ENCODE measurements at regions not wholly inside any gene's neighbourhood (a gene's known extent, or its start where the extent isn't known, plus 50 kb on each side); places are given as distances from the start of the nearest gene placed in this dataset.
"Not testable (repeated sequence)": the region's sequence is repeated elsewhere in the genome, so short reads cannot be mapped to it uniquely, and the experiment has no call there.

GRCh38 chr16:66020046-66020445 lies 346.4 kb upstream of the CDH5 start (continued):
- no peak for TF ChIP-seq ATF2 (IDR thresholded peaks at IDR 0.05; ENCODE audit: low read length)
- TF ChIP-seq JUND (IDR thresholded peaks at IDR 0.05; ENCODE audit: low read length), result no peak
- TF ChIP-seq BCL11A (IDR thresholded peaks at IDR 0.05; ENCODE audit: low read depth in 2 of 2, low read length in 2 of 2), result no peak
- no peak for TF ChIP-seq YY1 (IDR thresholded peaks at IDR 0.05; ENCODE audit: low read depth, low read length)

- not testable (repeated sequence) for H3K4me3 ChIP-seq (ENCODE audit: extremely low read depth in 1 of 4, insufficient read depth in 2 of 4, low read depth in 3 of 4, low read length in 4 of 4); H2BK20ac ChIP-seq (ENCODE audit: low read length)
- 98% methylated on average over 3 of the region's 3 CpGs; no CpG with 5 or more reads in 1 of the 2 experiments for WGBS, 2 experiments (ENCODE audit: extremely low coverage in 1 of 2, insufficient coverage in 1 of 2, insufficient read length in 1 of 2, insufficient replicate concordance in 2 of 2, low coverage in 1 of 2, low lambda C conversion rate in 2 of 2, missing lambda C conversion rate in 1 of 2)
These were observed 347.0 kb upstream of the CDH5 start for GRCh38 chr16:66019502-66019901.

More at GRCh38 chr16:66019502-66019901, 347.0 kb upstream of the CDH5 start:
- H4K91ac ChIP-seq (replicated peaks; ENCODE audit: insufficient read length, low read length); H3K56ac ChIP-seq (replicated peaks; ENCODE audit: insufficient read length, low read depth, low read length); POLR2A ChIA-PET (ENCODE audit: partially characterized antibody); H3K27ac ChIP-seq (ENCODE audit: low read depth, low read length); H3K27me3 ChIP-seq (replicated peaks in 1 of 4; ENCODE audit: control insufficient read depth in 3 of 4, extremely low read depth in 1 of 4, insufficient read depth in 3 of 4, low read length in 3 of 4); H3K79me1 ChIP-seq (ENCODE audit: low read depth, low read length); H3K79me2 ChIP-seq (ENCODE audit: control insufficient read depth in 1 of 2, insufficient read depth in 2 of 2, low read length in 2 of 2); H4K5ac ChIP-seq (ENCODE audit: insufficient read length, low read depth, low read length); H3K23ac ChIP-seq (ENCODE audit: insufficient read length); H3K4me1 ChIP-seq (replicated peaks in 1 of 4; ENCODE audit: control insufficient read depth in 3 of 4, insufficient read depth in 4 of 4, low read length in 3 of 4); H2AFZ ChIP-seq (ENCODE audit: low read length); H4K20me1 ChIP-seq (replicated peaks in 1 of 2; ENCODE audit: control insufficient read depth in 1 of 2, insufficient read depth in 2 of 2, low read length in 2 of 2); H4K8ac ChIP-seq (ENCODE audit: extremely low read depth, insufficient read depth, low read length); H3K4me2 ChIP-seq (ENCODE audit: insufficient read depth in 1 of 2, low read depth in 2 of 2, low read length in 2 of 2); H2BK120ac ChIP-seq (replicated peaks; ENCODE audit: low read depth, low read length); DNase-seq (ENCODE audit: low read depth in 1 of 2, low spot score in 2 of 2); H3K9ac ChIP-seq (replicated peaks in 1 of 4; ENCODE audit: extremely low read depth in 1 of 4, low read depth in 3 of 4, low read length in 3 of 4); H3K9me3 ChIP-seq (ENCODE audit: insufficient read depth in 2 of 2, low read depth in 1 of 2, low read length in 1 of 2); H2AK5ac ChIP-seq (ENCODE audit: low read depth, low read length); H3K23me2 ChIP-seq (ENCODE audit: low read depth, low read length); H3K36me3 ChIP-seq (ENCODE audit: control insufficient read depth in 2 of 4, insufficient read depth in 4 of 4, low read length in 3 of 4); FAIRE-seq; H3K18ac ChIP-seq (ENCODE audit: extremely low read depth, low read length); H2BK5ac ChIP-seq (ENCODE audit: low read depth, low read length); H3K4ac ChIP-seq (replicated peaks; ENCODE audit: insufficient read length, low read depth, low read length); H2BK15ac ChIP-seq (ENCODE audit: low read length); H2BK12ac ChIP-seq (ENCODE audit: low read depth, low read length); H3K14ac ChIP-seq (ENCODE audit: insufficient read length): not testable (repeated sequence)
- CTCF ChIA-PET (ENCODE audit: partially characterized antibody), result interaction anchor here (1.1 kb wide), 1 partner anchor 10 kb away, joined by 4 read pairs; no protein-coding TSS in a partner anchor

Measured in H1 (cell line).